OCI-LY7 (cell line): ENCODE measurements at regions not wholly inside any gene's neighbourhood (a gene's known extent, or its start where the extent isn't known, plus 50 kb on each side); places are given as distances from the start of the nearest gene placed in this dataset.
A peak's percentile ranks its signal among the peaks of the same experiment; 100 is the strongest.

Experiments used
- BruUV-seq: library from RNA; stranded (reverse); fragments of 400-500 nt; replicated peaks from 2 replicates; lab custom pipeline; 2021; lab: Mats Ljungman, UMichigan
- CTCF ChIA-PET: fragments of 300-600 bp; sonication (Branson Sonifier 250); formaldehyde crosslinking; loops from one replicate; lab custom pipeline; 2022; ENCODE audit warnings: antibody characterized with exemption; ENCODE audit not compliant: unreplicated experiment; lab: Charles Lee
- POLR2A ChIA-PET: fragments of 300-600 bp; sonication (Branson Sonifier 250); formaldehyde crosslinking; loops from one replicate; lab custom pipeline; 2022; ENCODE audit warnings: antibody characterized with exemption; lab: Charles Lee
- DNase-seq: peaks from one replicate; pipeline ENCODE4 v3.0.0-alpha.2; 2015; ENCODE audit warnings: low spot score
- H2AFZ ChIP-seq: fragments of 200-600 bp; sonication (generic), shearing (Covaris generic); 2 replicates; pipeline ENCODE4 v1.6.1; 2014; ENCODE audit warnings: mild to moderate bottlenecking, antibody characterized with exemption, low read length, moderate library complexity
- H3K27ac ChIP-seq: fragments of 200-600 bp; sonication (generic); 2 replicates; pipeline ENCODE4 v1.5.1; 2014; ENCODE audit warnings: mixed run types, low read depth, mild to moderate bottlenecking, moderate library complexity, low read length, inconsistent platforms; ENCODE audit not compliant: poor library complexity, severe bottlenecking
- H3K36me3 ChIP-seq: fragments of 200-600 bp; sonication (generic); 2 replicates; pipeline ENCODE4 v1.6.1; 2014; ENCODE audit warnings: mild to moderate bottlenecking, antibody characterized with exemption, low read length, moderate library complexity, mixed read lengths; ENCODE audit not compliant: insufficient read depth
- H3K4me1 ChIP-seq: fragments of 200-600 bp; sonication (generic); 2 replicates; pipeline ENCODE4 v1.5.1; 2014; ENCODE audit warnings: mild to moderate bottlenecking, low read length; ENCODE audit not compliant: insufficient read depth, poor library complexity, severe bottlenecking
- H3K4me2 ChIP-seq: fragments of 200-600 bp; sonication (generic); 2 replicates; pipeline ENCODE4 v1.6.1; 2014; ENCODE audit warnings: mild to moderate bottlenecking, low read length
- H3K4me3 ChIP-seq: fragments of 200-600 bp; sonication (generic); 2 replicates; pipeline ENCODE4 v1.5.1; 2014; ENCODE audit warnings: mild to moderate bottlenecking, low read depth, low read length; ENCODE audit not compliant: poor library complexity, severe bottlenecking
- H3K79me2 ChIP-seq: fragments of 200-600 bp; sonication (generic); 2 replicates; pipeline ENCODE4 v1.6.1; 2016; ENCODE audit warnings: low read depth, mild to moderate bottlenecking, low read length, moderate library complexity, mixed read lengths; ENCODE audit not compliant: insufficient read depth
- H3K9me2 ChIP-seq: fragments of 200-600 bp; sonication (generic); 2 replicates; pipeline ENCODE4 v1.6.1; 2016; ENCODE audit warnings: mild to moderate bottlenecking, low read length, mixed read lengths; ENCODE audit not compliant: insufficient read depth
- H3K9me3 ChIP-seq: fragments of 200-600 bp; sonication (generic); 2 replicates; pipeline ENCODE4 v1.6.1; 2014; ENCODE audit warnings: mild to moderate bottlenecking, mixed run types, low read length, mixed read lengths
- H4K20me1 ChIP-seq: fragments of 200-600 bp; sonication (generic); 2 replicates; pipeline ENCODE4 v1.6.1; 2014; ENCODE audit warnings: mild to moderate bottlenecking, antibody characterized with exemption, low read length, moderate library complexity, mixed read lengths; ENCODE audit not compliant: insufficient read depth
- EZH2phosphoT487 ChIP-seq: fragments of 200-600 bp; sonication (generic); IDR thresholded peaks from 2 replicates; pipeline ENCODE4 v1.6.1; 2018; ENCODE audit warnings: low read depth, borderline replicate concordance, mild to moderate bottlenecking, mixed run types, antibody characterized with exemption, low read length, moderate library complexity, mixed read lengths
- intact Hi-C: fragments of 100-400 bp; cut with micrococcal nuclease; formaldehyde crosslinking; loops from one replicate; pipeline ENCODE4 v1.10.0; 2022; ENCODE audit not compliant: unreplicated experiment
- TF ChIP-seq, protein P1 (sequence below): fragments of 200-600 bp; sonication (generic); conservative IDR thresholded peaks from 2 replicates; pipeline ENCODE4 v1.5.1; 2014; ENCODE audit warnings: mild to moderate bottlenecking, antibody characterized with exemption, low read length, moderate library complexity, mixed read lengths

DNA sequence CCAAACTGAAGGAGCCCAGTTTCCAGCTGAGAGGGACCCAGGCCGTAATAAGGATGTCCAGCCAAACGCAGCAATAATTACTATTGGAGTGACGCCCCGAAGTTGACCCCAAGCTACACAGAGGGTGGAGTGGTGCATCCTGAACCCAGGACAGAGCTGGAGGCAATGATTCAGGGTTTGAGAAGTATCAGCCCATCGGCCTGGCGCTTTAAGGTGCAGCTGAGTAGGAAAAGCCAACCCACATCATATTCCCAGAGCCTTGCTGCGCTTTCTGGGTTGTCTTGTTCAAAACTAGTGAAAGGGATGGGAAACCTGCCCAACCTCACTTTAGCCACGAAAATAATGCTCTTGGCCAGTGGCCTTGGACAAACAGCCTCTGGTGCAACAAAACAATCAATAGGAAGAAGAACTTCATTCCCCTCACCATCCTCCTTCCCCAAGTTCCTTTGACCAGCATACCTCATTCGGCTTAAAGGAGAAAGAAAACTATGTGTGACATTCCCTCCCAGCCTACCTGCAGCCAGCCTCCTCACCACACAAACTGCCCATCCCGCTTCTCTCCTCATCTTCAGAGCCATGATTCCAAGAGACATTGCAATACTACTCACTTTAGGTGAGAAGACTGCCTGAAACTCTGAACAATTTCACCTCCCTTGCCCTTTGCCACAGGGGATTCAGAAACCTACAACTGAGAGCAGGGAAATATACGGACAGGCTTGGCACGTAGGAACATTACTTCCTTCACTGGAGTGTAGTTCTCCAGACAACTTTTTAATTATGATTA, 217.2 kb upstream of the MKLN1 start:
- TF ChIP-seq, protein P1, sequence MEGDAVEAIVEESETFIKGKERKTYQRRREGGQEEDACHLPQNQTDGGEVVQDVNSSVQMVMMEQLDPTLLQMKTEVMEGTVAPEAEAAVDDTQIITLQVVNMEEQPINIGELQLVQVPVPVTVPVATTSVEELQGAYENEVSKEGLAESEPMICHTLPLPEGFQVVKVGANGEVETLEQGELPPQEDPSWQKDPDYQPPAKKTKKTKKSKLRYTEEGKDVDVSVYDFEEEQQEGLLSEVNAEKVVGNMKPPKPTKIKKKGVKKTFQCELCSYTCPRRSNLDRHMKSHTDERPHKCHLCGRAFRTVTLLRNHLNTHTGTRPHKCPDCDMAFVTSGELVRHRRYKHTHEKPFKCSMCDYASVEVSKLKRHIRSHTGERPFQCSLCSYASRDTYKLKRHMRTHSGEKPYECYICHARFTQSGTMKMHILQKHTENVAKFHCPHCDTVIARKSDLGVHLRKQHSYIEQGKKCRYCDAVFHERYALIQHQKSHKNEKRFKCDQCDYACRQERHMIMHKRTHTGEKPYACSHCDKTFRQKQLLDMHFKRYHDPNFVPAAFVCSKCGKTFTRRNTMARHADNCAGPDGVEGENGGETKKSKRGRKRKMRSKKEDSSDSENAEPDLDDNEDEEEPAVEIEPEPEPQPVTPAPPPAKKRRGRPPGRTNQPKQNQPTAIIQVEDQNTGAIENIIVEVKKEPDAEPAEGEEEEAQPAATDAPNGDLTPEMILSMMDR = no peak
- TF ChIP-seq EZH2phosphoT487 = no peak
- H3K9me2 ChIP-seq = no peaks in the 10 kb centered on the region
- peak overlapping the region; percentile 85 for H3K4me3 ChIP-seq
- H4K20me1 ChIP-seq = peaks cover under 1% of the 10 kb centered on the region; the same call in 1 of the 2 replicates
- intact Hi-C loops = loop anchor here (1.0 to 2.0 kb wide), 2 partner anchors 14 to 120 kb away; no protein-coding TSS in a partner anchor
- POLR2A ChIA-PET = interaction anchor here (0.6 to 11.0 kb wide), 13 partner anchors 11 to 305 kb away, joined by 3 to 186 read pairs (median 5); no protein-coding TSS in a partner anchor
- peak overlapping the region; percentile 99 for H3K4me2 ChIP-seq
- no peaks in the 10 kb centered on the region for H3K9me3 ChIP-seq
- H3K79me2 ChIP-seq = peaks cover 65% of the 10 kb centered on the region
- H3K36me3 ChIP-seq = 0 out of 2 replicates have a peak, but pooled peaks cover 6% of the 10 kb centered on the region
- H3K27ac ChIP-seq = peak overlapping the region; percentile 85
- CTCF ChIA-PET = interaction anchor here (1.2 kb wide), 1 partner anchor 53 kb away, joined by 4 read pairs; no protein-coding TSS in a partner anchor
- no TSS peak for BruUV-seq
- no peak for DNase-seq
- peak overlapping the region; percentile 29; the same call in 1 of the 2 replicates for H2AFZ ChIP-seq
- peaks cover 27% of the 10 kb centered on the region for H3K4me1 ChIP-seq

DNA sequence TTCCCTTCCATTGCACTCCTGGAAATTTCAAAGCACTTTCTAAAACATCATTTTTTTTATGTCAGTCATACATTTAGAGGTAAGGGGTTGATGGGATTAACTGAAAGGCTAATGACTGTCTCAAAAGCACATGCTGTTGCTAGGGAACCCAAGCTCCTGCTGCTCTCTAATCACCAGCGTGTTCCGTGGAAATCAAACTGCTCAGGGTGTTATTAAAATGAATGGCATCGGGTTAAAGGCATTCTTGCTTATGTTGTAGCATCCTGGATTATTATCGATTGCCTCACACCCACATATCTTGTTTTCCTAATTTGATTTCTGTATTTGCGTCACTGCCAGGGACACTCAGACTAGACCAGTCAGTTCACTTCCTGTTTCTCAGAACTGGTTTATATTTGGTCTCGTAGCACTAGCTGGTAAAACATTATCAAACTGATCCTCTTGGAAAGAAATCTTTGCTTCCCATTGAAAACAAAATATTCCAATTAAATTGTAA, 216.5 kb upstream of the MKLN1 start:
- Histone ChIP-seq H3K4me2 (peak overlapping the region; percentile 99), H3K9me2 (no peaks in the 10 kb centered on the region), H3K36me3 (peaks cover 6% of the 10 kb centered on the region; the same call in 1 of the 2 replicates), H3K4me1 (peaks cover 27% of the 10 kb centered on the region), H4K20me1 (no peaks in the 10 kb centered on the region), H2AFZ (peak overlapping the region; percentile 4; the same call in 1 of the 2 replicates), H3K9me3 (no peaks in the 10 kb centered on the region), H3K4me3 (peak overlapping the region; percentile 85), H3K79me2 (peaks cover 64% of the 10 kb centered on the region), H3K27ac (peak overlapping the region; percentile 85)
- peak; percentile 32 for DNase-seq
- no peak for TF ChIP-seq EZH2phosphoT487
- TF ChIP-seq, protein P1 = no peak
- no TSS peak for BruUV-seq
- intact Hi-C loops = loop anchor here (2.0 kb wide), 1 partner anchor 120 kb away; no protein-coding TSS in a partner anchor
- POLR2A ChIA-PET = interaction anchor here (0.7 to 11.0 kb wide), 4 partner anchors 11 to 189 kb away, joined by 3 to 186 read pairs (median 3); no protein-coding TSS in a partner anchor
- CTCF ChIA-PET = no interaction called here
